OCI-LY7 (cell line): ENCODE measurements at regions not wholly inside any gene's neighbourhood (a gene's known extent, or its start where the extent isn't known, plus 50 kb on each side); places are given as distances from the start of the nearest gene placed in this dataset.

Source experiments
- BruUV-seq: library from RNA; stranded (reverse); fragments of 400-500 nt; replicated peaks from 2 replicates; lab custom pipeline; 2021; lab: Mats Ljungman, UMichigan
- CTCF ChIA-PET: fragments of 300-600 bp; sonication (Branson Sonifier 250); formaldehyde crosslinking; loops from one replicate; lab custom pipeline; 2022; ENCODE audit warnings: antibody characterized with exemption; ENCODE audit not compliant: unreplicated experiment; lab: Charles Lee
- POLR2A ChIA-PET: fragments of 300-600 bp; sonication (Branson Sonifier 250); formaldehyde crosslinking; loops from one replicate; lab custom pipeline; 2022; ENCODE audit warnings: antibody characterized with exemption; lab: Charles Lee
- DNase-seq: peaks from one replicate; pipeline ENCODE4 v3.0.0-alpha.2; 2015; ENCODE audit warnings: low spot score
- H2AFZ ChIP-seq: fragments of 200-600 bp; sonication (generic), shearing (Covaris generic); 2 replicates; pipeline ENCODE4 v1.6.1; 2014; ENCODE audit warnings: mild to moderate bottlenecking, antibody characterized with exemption, low read length, moderate library complexity
- H3K27ac ChIP-seq: fragments of 200-600 bp; sonication (generic); 2 replicates; pipeline ENCODE4 v1.5.1; 2014; ENCODE audit warnings: mixed run types, low read depth, mild to moderate bottlenecking, moderate library complexity, low read length, inconsistent platforms; ENCODE audit not compliant: poor library complexity, severe bottlenecking
- H3K36me3 ChIP-seq: fragments of 200-600 bp; sonication (generic); 2 replicates; pipeline ENCODE4 v1.6.1; 2014; ENCODE audit warnings: mild to moderate bottlenecking, antibody characterized with exemption, low read length, moderate library complexity, mixed read lengths; ENCODE audit not compliant: insufficient read depth
- H3K4me1 ChIP-seq: fragments of 200-600 bp; sonication (generic); 2 replicates; pipeline ENCODE4 v1.5.1; 2014; ENCODE audit warnings: mild to moderate bottlenecking, low read length; ENCODE audit not compliant: insufficient read depth, poor library complexity, severe bottlenecking
- H3K4me2 ChIP-seq: fragments of 200-600 bp; sonication (generic); 2 replicates; pipeline ENCODE4 v1.6.1; 2014; ENCODE audit warnings: mild to moderate bottlenecking, low read length
- H3K4me3 ChIP-seq: fragments of 200-600 bp; sonication (generic); 2 replicates; pipeline ENCODE4 v1.5.1; 2014; ENCODE audit warnings: mild to moderate bottlenecking, low read depth, low read length; ENCODE audit not compliant: poor library complexity, severe bottlenecking
- H3K79me2 ChIP-seq: fragments of 200-600 bp; sonication (generic); 2 replicates; pipeline ENCODE4 v1.6.1; 2016; ENCODE audit warnings: low read depth, mild to moderate bottlenecking, low read length, moderate library complexity, mixed read lengths; ENCODE audit not compliant: insufficient read depth
- H3K9me2 ChIP-seq: fragments of 200-600 bp; sonication (generic); 2 replicates; pipeline ENCODE4 v1.6.1; 2016; ENCODE audit warnings: mild to moderate bottlenecking, low read length, mixed read lengths; ENCODE audit not compliant: insufficient read depth
- H3K9me3 ChIP-seq: fragments of 200-600 bp; sonication (generic); 2 replicates; pipeline ENCODE4 v1.6.1; 2014; ENCODE audit warnings: mild to moderate bottlenecking, mixed run types, low read length, mixed read lengths
- H4K20me1 ChIP-seq: fragments of 200-600 bp; sonication (generic); 2 replicates; pipeline ENCODE4 v1.6.1; 2014; ENCODE audit warnings: mild to moderate bottlenecking, antibody characterized with exemption, low read length, moderate library complexity, mixed read lengths; ENCODE audit not compliant: insufficient read depth
- CTCF ChIP-seq: fragments of 200-600 bp; sonication (generic); conservative IDR thresholded peaks from 2 replicates; pipeline ENCODE4 v1.5.1; 2014; ENCODE audit warnings: mild to moderate bottlenecking, antibody characterized with exemption, low read length, moderate library complexity, mixed read lengths
- EZH2phosphoT487 ChIP-seq: fragments of 200-600 bp; sonication (generic); IDR thresholded peaks from 2 replicates; pipeline ENCODE4 v1.6.1; 2018; ENCODE audit warnings: low read depth, borderline replicate concordance, mild to moderate bottlenecking, mixed run types, antibody characterized with exemption, low read length, moderate library complexity, mixed read lengths
- intact Hi-C: fragments of 100-400 bp; cut with micrococcal nuclease; formaldehyde crosslinking; loops from one replicate; pipeline ENCODE4 v1.10.0; 2022; ENCODE audit not compliant: unreplicated experiment

GRCh38 chr9:14438232-14439021 is 124.5 kb upstream of the NFIB start:
- Histone ChIP-seq H3K27ac (no peak overlapping the region), H3K9me3 (no peaks in the 10 kb centered on the region), H3K4me3 (no peak overlapping the region), H3K4me1 (no peaks in the 10 kb centered on the region), H3K4me2 (no peak overlapping the region), H3K9me2 (no peaks in the 10 kb centered on the region), H2AFZ (no peak overlapping the region), H4K20me1 (no peaks in the 10 kb centered on the region), H3K36me3 (no peaks in the 10 kb centered on the region), H3K79me2 (no peaks in the 10 kb centered on the region)
- intact Hi-C loops, result no loop called here
- BruUV-seq, result no TSS peak
- no peak for DNase-seq
- ChIA-PET POLR2A (interaction anchor here (0.5 to 0.7 kb wide), 3 partner anchors 13 to 74 kb away, joined by 3 to 6 read pairs (median 4); no protein-coding TSS in a partner anchor), CTCF (no interaction called here)
- no peak for TF ChIP-seq CTCF
- TF ChIP-seq EZH2phosphoT487, result no peak

- intact Hi-C loops, result no loop called here
- Histone ChIP-seq H3K9me3 (no peaks in the 10 kb centered on the region), H3K9me2 (no peaks in the 10 kb centered on the region), H2AFZ (no peak overlapping the region), H3K27ac (no peak overlapping the region), H3K36me3 (no peaks in the 10 kb centered on the region), H3K4me3 (no peak overlapping the region), H3K79me2 (no peaks in the 10 kb centered on the region), H3K4me1 (no peaks in the 10 kb centered on the region), H4K20me1 (no peaks in the 10 kb centered on the region), H3K4me2 (no peak overlapping the region)
- DNase-seq, result no peak
- TF ChIP-seq EZH2phosphoT487, result no peak
- no peak for TF ChIP-seq CTCF
- BruUV-seq, result no TSS peak
- ChIA-PET CTCF (no interaction called here), POLR2A (interaction anchor here (0.6 to 0.8 kb wide), 3 partner anchors 35 to 62 kb away, joined by 3 to 6 read pairs (median 3); no protein-coding TSS in a partner anchor)
Observed at GRCh38 chr9:14437354-14438231, 123.7 kb upstream of the NFIB start.
